ENCODE measurements at regions not wholly inside any gene's neighbourhood (a gene's known extent, or its start where the extent isn't known, plus 50 kb on each side); places are given as distances from the start of the nearest gene placed in this dataset.

DNA sequence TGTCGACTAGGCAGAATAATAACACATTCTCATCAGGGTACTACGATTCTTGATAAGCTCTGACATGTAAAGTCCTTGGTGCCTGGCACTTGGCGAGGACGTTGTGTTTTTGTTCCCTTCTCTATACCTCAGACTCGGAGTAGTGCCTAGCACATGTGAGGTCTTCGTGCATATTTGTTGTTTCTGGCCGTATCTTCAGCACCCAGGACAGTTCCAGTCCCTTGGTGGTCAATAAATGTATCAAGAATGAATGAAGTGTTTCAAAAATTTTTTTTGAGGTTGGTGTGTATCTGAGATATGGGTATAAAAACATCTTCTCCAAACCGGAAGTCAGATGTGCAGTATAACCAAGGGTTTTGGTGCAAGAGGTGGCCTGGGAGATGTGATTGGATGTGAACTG lies 198.2 kb downstream of the AACS start:
- Histone ChIP-seq H3K4me2 (replicated peaks; ENCODE audit: low read depth, low read length, poor library complexity, severe bottlenecking) (no peak overlapping the region), H3K27me3 (replicated peaks in 1 of 4; ENCODE audit: control extremely low read depth in 1 of 4, control insufficient read depth in 3 of 4, insufficient read depth in 4 of 4, low read length in 3 of 4) (no peaks in the 10 kb centered on the region), H3K9ac (ENCODE audit: low read length) (no peak overlapping the region), H3K4me1 (ENCODE audit: control insufficient read depth in 2 of 2, insufficient read depth in 2 of 2, low read length in 2 of 2) (no peaks in the 10 kb centered on the region), H3K36me3 (replicated peaks in 1 of 2; ENCODE audit: control extremely low read depth in 1 of 2, control insufficient read depth in 1 of 2, extremely low read depth in 1 of 2, insufficient read depth in 2 of 2, low read length in 1 of 2) (no peaks in the 10 kb centered on the region), H3K79me2 (ENCODE audit: control insufficient read depth, insufficient read depth, low read length) (no peaks in the 10 kb centered on the region), H2AFZ (ENCODE audit: insufficient read depth, low read depth, low read length, poor library complexity, severe bottlenecking) (no peak overlapping the region), H3K9me3 (ENCODE audit: control extremely low read depth in 1 of 3, control insufficient read depth in 2 of 3, insufficient read depth in 1 of 3, low read length in 2 of 3) (no peaks in the 10 kb centered on the region), H4K20me1 (ENCODE audit: control insufficient read depth, insufficient read depth, low read length, poor library complexity, severe bottlenecking) (no peaks in the 10 kb centered on the region), H3K27ac (ENCODE audit: low read length in 2 of 2) (no peak overlapping the region), H3K4me3 (ENCODE audit: control extremely low read depth in 1 of 5, extremely low read depth in 1 of 5, insufficient read depth in 1 of 5, low read depth in 2 of 5, low read length in 4 of 5) (no peak overlapping the region)
- no peak for ATAC-seq (ENCODE audit: low read depth)
- intact Hi-C loops (cut with micrococcal nuclease), result no loop called here
- Mint-ChIP-seq H3K27ac (no peak overlapping the region), H3K27me3 (peaks cover 13% of the 10 kb centered on the region), H3K4me3 (no peak overlapping the region), H3K9me3 (ENCODE audit: insufficient read depth) (peaks cover 4% of the 10 kb centered on the region), H3K4me1 (no peaks in the 10 kb centered on the region)
- POLR2A ChIA-PET, result no interaction called here
- 93% methylated on average over 7 of the region's 8 CpGs for WGBS (ENCODE audit: insufficient coverage)
- TF ChIP-seq EZH2 (IDR thresholded peaks at IDR 0.05; ENCODE audit: borderline replicate concordance, insufficient read depth, low read depth, low read length, poor library complexity, severe bottlenecking), result no peak
- TF ChIP-seq, protein P1, sequence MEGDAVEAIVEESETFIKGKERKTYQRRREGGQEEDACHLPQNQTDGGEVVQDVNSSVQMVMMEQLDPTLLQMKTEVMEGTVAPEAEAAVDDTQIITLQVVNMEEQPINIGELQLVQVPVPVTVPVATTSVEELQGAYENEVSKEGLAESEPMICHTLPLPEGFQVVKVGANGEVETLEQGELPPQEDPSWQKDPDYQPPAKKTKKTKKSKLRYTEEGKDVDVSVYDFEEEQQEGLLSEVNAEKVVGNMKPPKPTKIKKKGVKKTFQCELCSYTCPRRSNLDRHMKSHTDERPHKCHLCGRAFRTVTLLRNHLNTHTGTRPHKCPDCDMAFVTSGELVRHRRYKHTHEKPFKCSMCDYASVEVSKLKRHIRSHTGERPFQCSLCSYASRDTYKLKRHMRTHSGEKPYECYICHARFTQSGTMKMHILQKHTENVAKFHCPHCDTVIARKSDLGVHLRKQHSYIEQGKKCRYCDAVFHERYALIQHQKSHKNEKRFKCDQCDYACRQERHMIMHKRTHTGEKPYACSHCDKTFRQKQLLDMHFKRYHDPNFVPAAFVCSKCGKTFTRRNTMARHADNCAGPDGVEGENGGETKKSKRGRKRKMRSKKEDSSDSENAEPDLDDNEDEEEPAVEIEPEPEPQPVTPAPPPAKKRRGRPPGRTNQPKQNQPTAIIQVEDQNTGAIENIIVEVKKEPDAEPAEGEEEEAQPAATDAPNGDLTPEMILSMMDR (IDR thresholded peaks at IDR 0.05), result no peak
- no peak for DNase-seq
- CTCF ChIA-PET, result no interaction called here

DNA sequence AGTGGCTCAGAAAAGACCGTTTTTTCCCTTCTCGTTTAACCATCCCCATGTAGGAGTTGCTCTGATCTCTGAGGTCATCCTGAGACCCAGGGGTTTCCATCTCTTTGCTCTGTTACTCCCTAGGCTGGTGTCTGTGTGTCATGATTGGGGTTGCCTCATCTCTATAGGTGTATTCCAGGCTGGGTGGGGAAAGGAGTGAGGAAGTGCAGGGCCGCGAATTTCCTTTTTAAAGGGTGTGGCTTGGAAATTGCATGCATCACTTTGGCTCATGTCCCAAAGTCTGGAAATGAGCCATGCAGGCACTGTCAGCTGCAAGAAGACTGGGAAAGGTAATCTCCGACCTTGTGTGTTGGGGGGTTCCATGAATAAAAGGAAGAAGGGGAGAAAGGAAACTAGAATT lies 201.9 kb downstream of the AACS start:
- Histone ChIP-seq H3K36me3 (replicated peaks in 1 of 2; ENCODE audit: control extremely low read depth in 1 of 2, control insufficient read depth in 1 of 2, extremely low read depth in 1 of 2, insufficient read depth in 2 of 2, low read length in 1 of 2) (no peaks in the 10 kb centered on the region), H3K27me3 (replicated peaks in 1 of 4; ENCODE audit: control extremely low read depth in 1 of 4, control insufficient read depth in 3 of 4, insufficient read depth in 4 of 4, low read length in 3 of 4) (no peaks in the 10 kb centered on the region), H2AFZ (ENCODE audit: insufficient read depth, low read depth, low read length, poor library complexity, severe bottlenecking) (no peak overlapping the region), H4K20me1 (ENCODE audit: control insufficient read depth, insufficient read depth, low read length, poor library complexity, severe bottlenecking) (no peaks in the 10 kb centered on the region), H3K4me2 (replicated peaks; ENCODE audit: low read depth, low read length, poor library complexity, severe bottlenecking) (no peak overlapping the region), H3K9ac (ENCODE audit: low read length) (no peak overlapping the region), H3K4me1 (ENCODE audit: control insufficient read depth in 2 of 2, insufficient read depth in 2 of 2, low read length in 2 of 2) (no peaks in the 10 kb centered on the region), H3K4me3 (ENCODE audit: control extremely low read depth in 1 of 5, extremely low read depth in 1 of 5, insufficient read depth in 1 of 5, low read depth in 2 of 5, low read length in 4 of 5) (no peak overlapping the region), H3K27ac (ENCODE audit: low read length in 2 of 2) (no peak overlapping the region), H3K79me2 (ENCODE audit: control insufficient read depth, insufficient read depth, low read length) (no peaks in the 10 kb centered on the region), H3K9me3 (ENCODE audit: control extremely low read depth in 1 of 3, control insufficient read depth in 2 of 3, insufficient read depth in 1 of 3, low read length in 2 of 3) (no peaks in the 10 kb centered on the region)
- ChIA-PET CTCF (no interaction called here), POLR2A (no interaction called here)
- H3K27me3 Mint-ChIP-seq, result peaks cover 13% of the 10 kb centered on the region
- peaks cover 4% of the 10 kb centered on the region for H3K9me3 Mint-ChIP-seq (ENCODE audit: insufficient read depth)
- no peaks in the 10 kb centered on the region for H3K4me1 Mint-ChIP-seq
- no peak overlapping the region for H3K27ac Mint-ChIP-seq
- no peak for TF ChIP-seq EZH2 (IDR thresholded peaks at IDR 0.05; ENCODE audit: borderline replicate concordance, insufficient read depth, low read depth, low read length, poor library complexity, severe bottlenecking)
- TF ChIP-seq, protein P1 (IDR thresholded peaks at IDR 0.05), result no peak
- WGBS (ENCODE audit: insufficient coverage), result 93% methylated on average over 2 of the region's 5 CpGs
- intact Hi-C loops (cut with micrococcal nuclease), result no loop called here
- no peak for ATAC-seq (ENCODE audit: low read depth)
- no peak overlapping the region for H3K4me3 Mint-ChIP-seq
- no peak for DNase-seq

Measured in B cell (primary cell).